Large intestine (tissue), 3 donors: ENCODE measurements at regions not wholly inside any gene's neighbourhood (a gene's known extent, or its start where the extent isn't known, plus 50 kb on each side); places are given as distances from the start of the nearest gene placed in this dataset.
"Not testable (repeated sequence)": the region's sequence is repeated elsewhere in the genome, so short reads cannot be mapped to it uniquely, and the experiment has no call there.

ENCODE experiments used
- DNase-seq, 2 donors: peaks; one replicate each; pipeline versions ENCODE4 v3.0.0 to v3.0.0-alpha.2; 2013
- H3K27ac ChIP-seq: one replicate; pipeline ENCODE4 v1.5.1; 2013; ENCODE audit warnings: low read length
- H3K27me3 ChIP-seq: 2 replicates; pipeline ENCODE4 v1.6.1; 2013; ENCODE audit warnings: low read length; ENCODE audit not compliant: control insufficient read depth, insufficient read depth
- H3K36me3 ChIP-seq: 2 replicates; pipeline ENCODE4 v1.6.1; 2013; ENCODE audit warnings: low read length; ENCODE audit not compliant: control insufficient read depth, insufficient read depth
- H3K4me1 ChIP-seq: one replicate; pipeline ENCODE4 v1.6.1; 2013; ENCODE audit warnings: low read length; ENCODE audit not compliant: control insufficient read depth, insufficient read depth
- H3K4me3 ChIP-seq: one replicate; pipeline ENCODE4 v1.5.1; 2013; ENCODE audit warnings: low read length
- H3K9me3 ChIP-seq: one replicate; pipeline ENCODE4 v1.6.1; 2013; ENCODE audit warnings: mild to moderate bottlenecking, low read depth, low read length, moderate library complexity; ENCODE audit not compliant: control insufficient read depth
- WGBS: methylation state at CpG from one replicate; pipeline ENCODE4 v1.1.5; 2013; ENCODE audit warnings: low lambda C conversion rate; ENCODE audit not compliant: insufficient coverage; 5-methylcytosine and 5-hydroxymethylcytosine counted together

- H3K4me1 ChIP-seq, DNase-seq, H3K4me3 ChIP-seq, H3K9me3 ChIP-seq, H3K27ac ChIP-seq, H3K27me3 ChIP-seq, H3K36me3 ChIP-seq: not testable (repeated sequence)
- 60% methylated on average over 1 of the region's 10 CpGs for WGBS
Measured at GRCh38 chr4:49137043-49137442, 151.0 kb downstream of the CWH43 start.

GRCh38 chr4:49137961-49138360 lies 151.9 kb downstream of the CWH43 start:
- not testable (repeated sequence) for H3K4me3 ChIP-seq, H3K36me3 ChIP-seq, DNase-seq, H3K4me1 ChIP-seq, H3K27ac ChIP-seq, H3K27me3 ChIP-seq
- WGBS, result no CpG with 5 or more reads among the region's 6 CpGs
- peaks cover 11% of the 10 kb centered on the region for H3K9me3 ChIP-seq

GRCh38 chr4:49138818-49139217 lies 152.7 kb downstream of the CWH43 start:
- not testable (repeated sequence) for H3K27me3 ChIP-seq, DNase-seq, H3K4me1 ChIP-seq, H3K27ac ChIP-seq, H3K4me3 ChIP-seq, H3K36me3 ChIP-seq
- no CpG with 5 or more reads among the region's 10 CpGs for WGBS
- peaks cover 16% of the 10 kb centered on the region for H3K9me3 ChIP-seq

GRCh38 chr4:49139513-49139912 lies 153.4 kb downstream of the CWH43 start:
- not testable (repeated sequence) for DNase-seq, H3K27me3 ChIP-seq, H3K4me3 ChIP-seq, H3K4me1 ChIP-seq, H3K27ac ChIP-seq, H3K36me3 ChIP-seq
- 62% methylated on average over 2 of the region's 8 CpGs for WGBS
- peaks cover 19% of the 10 kb centered on the region for H3K9me3 ChIP-seq

- not testable (repeated sequence) for H3K4me1 ChIP-seq, H3K27me3 ChIP-seq, H3K27ac ChIP-seq, DNase-seq, H3K4me3 ChIP-seq, H3K36me3 ChIP-seq
- no CpG with 5 or more reads among the region's 8 CpGs for WGBS
- peaks cover 25% of the 10 kb centered on the region for H3K9me3 ChIP-seq
Measured at GRCh38 chr4:49140351-49140750, 154.3 kb downstream of the CWH43 start.

GRCh38 chr4:49141955-49142354 lies 155.9 kb downstream of the CWH43 start:
- not testable (repeated sequence) for H3K4me3 ChIP-seq, H3K36me3 ChIP-seq, DNase-seq, H3K27ac ChIP-seq, H3K4me1 ChIP-seq, H3K27me3 ChIP-seq
- peaks cover 42% of the 10 kb centered on the region for H3K9me3 ChIP-seq
- 70% methylated on average over 2 of the region's 8 CpGs for WGBS

- 68% methylated on average over 6 of the region's 7 CpGs for WGBS
- DNase-seq, H3K27ac ChIP-seq, H3K36me3 ChIP-seq, H3K4me1 ChIP-seq, H3K4me3 ChIP-seq, H3K27me3 ChIP-seq: not testable (repeated sequence)
- H3K9me3 ChIP-seq, result peaks cover 85% of the 10 kb centered on the region
Measured at GRCh38 chr4:49147143-49147542, 161.1 kb downstream of the CWH43 start.

- WGBS, result 58% methylated on average over 6 of the region's 6 CpGs
- H3K27me3 ChIP-seq, H3K4me3 ChIP-seq, H3K4me1 ChIP-seq, H3K36me3 ChIP-seq, H3K27ac ChIP-seq: not testable (repeated sequence)
- H3K9me3 ChIP-seq, result peaks cover 89% of the 10 kb centered on the region
- peak in 1 of 2 donors; percentile 66 for DNase-seq
Measured at GRCh38 chr4:49147596-49147995, 161.5 kb downstream of the CWH43 start.

- peaks cover 97% of the 10 kb centered on the region for H3K9me3 ChIP-seq
- peak; percentile 76 to 96 for DNase-seq
Measured at GRCh38 chr4:49149006-49149975, 163.2 kb downstream of the CWH43 start.

GRCh38 chr4:49150351-49151083 lies 164.4 kb downstream of the CWH43 start:
- peaks cover 99% of the 10 kb centered on the region for H3K9me3 ChIP-seq
- H3K27me3 ChIP-seq, H3K36me3 ChIP-seq, H3K4me1 ChIP-seq, H3K4me3 ChIP-seq, H3K27ac ChIP-seq: not testable (repeated sequence)
- DNase-seq, result peak in 1 of 2 donors; percentile 39
- 52% methylated on average over 10 of the region's 10 CpGs for WGBS

More at GRCh38 chr4:49149006-49149975, 163.2 kb downstream of the CWH43 start:
- H3K36me3 ChIP-seq, H3K4me3 ChIP-seq, H3K4me1 ChIP-seq, H3K27me3 ChIP-seq, H3K27ac ChIP-seq: not testable (repeated sequence)
- 59% methylated on average over 19 of the region's 21 CpGs for WGBS
